Nephron progenitor cell (in vitro differentiated cells): ENCODE measurements at regions not wholly inside any gene's neighbourhood (a gene's known extent, or its start where the extent isn't known, plus 50 kb on each side); places are given as distances from the start of the nearest gene placed in this dataset.

Experiments
- DNase-seq: peaks from one replicate; pipeline ENCODE4 v3.0.0; 2021
- H3K27ac Mint-ChIP-seq: 2 replicates; pipeline ENCODE4 v1.8.0; 2021; ENCODE audit warnings: mild to moderate bottlenecking, moderate library complexity, mixed read lengths
- H3K27me3 Mint-ChIP-seq: 2 replicates; pipeline ENCODE4 v1.8.0; 2021; ENCODE audit warnings: mild to moderate bottlenecking, low read depth, mixed read lengths; ENCODE audit not compliant: poor library complexity
- H3K36me3 Mint-ChIP-seq: 2 replicates; pipeline ENCODE4 v1.8.0; 2021; ENCODE audit warnings: low read depth, mixed read lengths
- H3K4me1 Mint-ChIP-seq: 2 replicates; pipeline ENCODE4 v1.8.0; 2021; ENCODE audit warnings: mixed read lengths
- H3K4me3 Mint-ChIP-seq: 2 replicates; pipeline ENCODE4 v1.8.0; 2021; ENCODE audit warnings: mild to moderate bottlenecking, moderate library complexity, mixed read lengths
- H3K9me3 Mint-ChIP-seq: 2 replicates; pipeline ENCODE4 v1.8.0; 2021; ENCODE audit warnings: mild to moderate bottlenecking, moderate library complexity, mixed read lengths
- TF ChIP-seq, protein P1 (sequence below): fragments of 200-600 bp; sonication (generic); IDR thresholded peaks from 2 replicates; pipeline ENCODE4 v1.5.0; 2021; ENCODE audit warnings: antibody characterized with exemption

DNA sequence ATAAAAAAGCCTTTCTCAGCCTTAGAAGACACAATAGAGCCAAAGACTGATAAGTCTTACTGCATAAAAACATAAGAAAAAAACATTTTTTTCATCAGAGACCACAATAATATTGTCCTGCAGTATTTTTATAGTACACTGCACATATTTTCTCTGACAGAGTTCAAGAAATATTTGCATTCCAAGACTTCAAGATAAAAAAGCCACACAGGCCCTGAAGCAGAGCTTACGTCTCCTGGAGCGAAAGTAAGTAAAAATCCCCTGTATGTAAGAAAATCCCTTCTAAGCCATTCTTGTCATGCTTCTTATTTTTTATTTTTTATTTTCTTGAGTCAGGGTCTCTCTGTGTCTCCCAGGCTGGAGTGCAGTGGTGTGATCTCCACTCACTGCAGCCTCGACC lies 755.9 kb downstream of the LIG4 start:
- H3K9me3 Mint-ChIP-seq, result peaks cover 11% of the 10 kb centered on the region
- H3K27me3 Mint-ChIP-seq, result no peaks in the 10 kb centered on the region
- H3K4me3 Mint-ChIP-seq, result no peak overlapping the region
- DNase-seq, result no peak
- no peak overlapping the region for H3K27ac Mint-ChIP-seq
- H3K4me1 Mint-ChIP-seq, result peaks cover 33% of the 10 kb centered on the region
- H3K36me3 Mint-ChIP-seq, result no peaks in the 10 kb centered on the region
- TF ChIP-seq, protein P1, sequence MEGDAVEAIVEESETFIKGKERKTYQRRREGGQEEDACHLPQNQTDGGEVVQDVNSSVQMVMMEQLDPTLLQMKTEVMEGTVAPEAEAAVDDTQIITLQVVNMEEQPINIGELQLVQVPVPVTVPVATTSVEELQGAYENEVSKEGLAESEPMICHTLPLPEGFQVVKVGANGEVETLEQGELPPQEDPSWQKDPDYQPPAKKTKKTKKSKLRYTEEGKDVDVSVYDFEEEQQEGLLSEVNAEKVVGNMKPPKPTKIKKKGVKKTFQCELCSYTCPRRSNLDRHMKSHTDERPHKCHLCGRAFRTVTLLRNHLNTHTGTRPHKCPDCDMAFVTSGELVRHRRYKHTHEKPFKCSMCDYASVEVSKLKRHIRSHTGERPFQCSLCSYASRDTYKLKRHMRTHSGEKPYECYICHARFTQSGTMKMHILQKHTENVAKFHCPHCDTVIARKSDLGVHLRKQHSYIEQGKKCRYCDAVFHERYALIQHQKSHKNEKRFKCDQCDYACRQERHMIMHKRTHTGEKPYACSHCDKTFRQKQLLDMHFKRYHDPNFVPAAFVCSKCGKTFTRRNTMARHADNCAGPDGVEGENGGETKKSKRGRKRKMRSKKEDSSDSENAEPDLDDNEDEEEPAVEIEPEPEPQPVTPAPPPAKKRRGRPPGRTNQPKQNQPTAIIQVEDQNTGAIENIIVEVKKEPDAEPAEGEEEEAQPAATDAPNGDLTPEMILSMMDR, result no peak

DNA sequence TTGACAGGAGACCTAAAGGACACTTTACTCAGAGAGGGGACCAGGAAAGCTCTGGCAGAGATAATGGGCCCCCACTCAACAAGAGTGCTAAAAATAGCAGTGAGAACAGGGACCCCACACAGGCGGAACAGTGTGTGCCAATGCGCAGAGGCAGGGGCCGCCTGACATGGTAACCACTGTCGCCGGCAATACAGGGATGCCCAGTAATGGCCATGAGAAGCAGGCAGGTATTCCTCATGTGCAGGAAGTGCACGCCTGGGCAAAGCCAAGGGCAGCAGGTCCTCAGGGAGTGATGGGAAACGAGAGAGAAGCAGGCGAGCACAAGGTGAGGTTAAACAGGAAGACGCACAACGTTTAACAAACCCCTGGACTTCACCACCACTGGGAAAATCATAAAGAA lies 757.1 kb downstream of the LIG4 start:
- Mint-ChIP-seq H3K4me3 (no peak overlapping the region), H3K4me1 (peaks cover 33% of the 10 kb centered on the region), H3K27me3 (no peaks in the 10 kb centered on the region), H3K9me3 (peaks cover 23% of the 10 kb centered on the region), H3K36me3 (no peaks in the 10 kb centered on the region), H3K27ac (peak overlapping the region; percentile 58)
- TF ChIP-seq, protein P1, result no peak
- DNase-seq, result no peak

DNA sequence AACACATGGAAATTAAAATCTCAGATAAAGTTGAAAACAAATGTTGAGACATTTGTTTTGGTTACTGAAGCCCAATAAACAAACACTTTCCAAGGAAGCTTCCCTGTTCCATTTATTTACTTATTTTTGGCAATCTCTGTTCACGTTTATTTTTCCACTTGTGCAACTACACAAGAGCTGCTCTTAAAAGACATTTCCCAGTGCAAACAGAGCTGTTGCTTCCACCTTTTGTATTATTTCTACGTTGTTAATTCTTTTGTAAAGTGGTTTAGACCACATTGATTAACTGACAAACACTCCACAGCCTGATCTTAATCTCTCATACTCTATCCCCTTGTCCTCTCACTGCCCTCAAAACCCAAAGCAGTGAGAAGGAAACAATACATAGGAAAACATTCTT lies 757.6 kb downstream of the LIG4 start:
- Mint-ChIP-seq H3K4me3 (no peak overlapping the region), H3K27ac (peak overlapping the region; percentile 58), H3K9me3 (peaks cover 28% of the 10 kb centered on the region), H3K36me3 (no peaks in the 10 kb centered on the region), H3K27me3 (no peaks in the 10 kb centered on the region), H3K4me1 (peaks cover 33% of the 10 kb centered on the region)
- DNase-seq, result no peak
- TF ChIP-seq, protein P1, result no peak

DNA sequence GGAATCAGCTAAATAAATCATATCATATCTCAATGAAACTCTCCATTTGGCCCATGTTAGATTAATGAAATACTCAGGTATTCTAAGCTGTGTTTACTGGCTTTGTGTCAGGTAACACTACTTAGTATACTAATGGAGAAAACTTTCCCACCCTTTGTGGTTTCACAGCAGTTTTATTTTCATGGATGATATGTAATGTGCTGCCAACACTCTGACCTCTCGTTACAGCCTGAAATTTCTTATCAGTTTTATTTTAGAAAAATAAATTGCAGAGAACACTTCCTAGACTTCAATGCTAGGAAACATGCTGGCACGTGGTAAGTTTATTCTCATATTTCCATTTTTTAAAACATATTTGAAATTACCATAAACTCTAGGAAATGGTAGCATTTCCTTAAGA lies 758.9 kb downstream of the LIG4 start:
- H3K27ac Mint-ChIP-seq, result no peak overlapping the region
- H3K27me3 Mint-ChIP-seq, result no peaks in the 10 kb centered on the region
- peaks cover 38% of the 10 kb centered on the region for H3K9me3 Mint-ChIP-seq
- TF ChIP-seq, protein P1, result no peak
- no peaks in the 10 kb centered on the region for H3K36me3 Mint-ChIP-seq
- H3K4me1 Mint-ChIP-seq, result peaks cover 27% of the 10 kb centered on the region
- no peak overlapping the region for H3K4me3 Mint-ChIP-seq
- no peak for DNase-seq

DNA sequence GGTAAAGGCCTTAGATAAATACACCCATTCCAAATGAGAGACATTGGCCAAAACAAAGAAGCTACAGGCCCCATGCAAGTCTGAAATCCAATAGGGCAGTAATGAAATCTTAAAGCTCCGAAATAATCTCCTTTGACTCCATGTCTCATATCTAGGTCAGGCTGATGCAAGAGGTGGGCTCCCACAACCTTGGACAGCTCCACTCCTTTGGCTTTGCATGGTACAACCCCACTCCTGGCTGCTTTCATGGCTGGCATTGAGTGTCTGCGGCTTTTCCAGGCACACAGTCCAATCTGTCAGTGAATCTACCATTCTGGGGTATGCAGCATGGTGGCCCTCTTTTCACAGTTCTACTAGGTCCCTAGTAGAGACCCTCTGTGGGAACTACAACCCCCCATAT lies 762.5 kb downstream of the LIG4 start:
- no peak overlapping the region for H3K27ac Mint-ChIP-seq
- H3K27me3 Mint-ChIP-seq, result no peaks in the 10 kb centered on the region
- H3K4me1 Mint-ChIP-seq, result peaks cover 3% of the 10 kb centered on the region
- no peaks in the 10 kb centered on the region for H3K36me3 Mint-ChIP-seq
- H3K4me3 Mint-ChIP-seq, result no peak overlapping the region
- DNase-seq, result no peak
- TF ChIP-seq, protein P1, result no peak
- H3K9me3 Mint-ChIP-seq, result peaks cover 42% of the 10 kb centered on the region

DNA sequence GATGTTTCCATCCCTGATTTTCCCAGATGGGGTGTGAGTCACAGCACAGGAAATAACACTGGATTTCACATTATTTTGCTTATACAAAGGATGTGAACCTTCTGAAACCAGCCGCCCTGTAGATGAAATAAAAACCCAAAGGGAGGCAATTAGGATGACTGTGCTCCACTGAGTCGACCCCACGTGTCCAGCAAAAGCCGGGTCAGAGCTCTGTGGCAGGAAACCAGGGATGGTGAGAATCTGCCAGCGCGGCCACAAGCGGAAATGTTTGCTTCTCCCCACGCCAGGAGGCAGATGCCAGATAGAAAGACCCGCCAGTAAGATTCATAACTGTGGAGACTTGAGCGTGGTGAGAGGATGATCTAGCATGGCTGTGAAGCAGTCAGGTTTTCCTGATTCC lies 764.4 kb downstream of the LIG4 start:
- H3K4me1 Mint-ChIP-seq, result no peaks in the 10 kb centered on the region
- H3K9me3 Mint-ChIP-seq, result peaks cover 42% of the 10 kb centered on the region
- H3K4me3 Mint-ChIP-seq, result no peak overlapping the region
- H3K27me3 Mint-ChIP-seq, result no peaks in the 10 kb centered on the region
- no peak for DNase-seq
- TF ChIP-seq, protein P1, result no peak
- H3K27ac Mint-ChIP-seq, result no peak overlapping the region
- no peaks in the 10 kb centered on the region for H3K36me3 Mint-ChIP-seq
